Hematopoietic multipotent progenitor cell treated with erythropoietin and hydrocortisone succinate and interleukin-3 and kit ligand, for 6 days (in vitro differentiated cells): ENCODE measurements at regions not wholly inside any gene's neighbourhood (a gene's known extent, or its start where the extent isn't known, plus 50 kb on each side); places are given as distances from the start of the nearest gene placed in this dataset.

ENCODE experiments used
- DNase-seq: peaks from one replicate; pipeline ENCODE4 v3.0.0-alpha.2; 2015

DNA sequence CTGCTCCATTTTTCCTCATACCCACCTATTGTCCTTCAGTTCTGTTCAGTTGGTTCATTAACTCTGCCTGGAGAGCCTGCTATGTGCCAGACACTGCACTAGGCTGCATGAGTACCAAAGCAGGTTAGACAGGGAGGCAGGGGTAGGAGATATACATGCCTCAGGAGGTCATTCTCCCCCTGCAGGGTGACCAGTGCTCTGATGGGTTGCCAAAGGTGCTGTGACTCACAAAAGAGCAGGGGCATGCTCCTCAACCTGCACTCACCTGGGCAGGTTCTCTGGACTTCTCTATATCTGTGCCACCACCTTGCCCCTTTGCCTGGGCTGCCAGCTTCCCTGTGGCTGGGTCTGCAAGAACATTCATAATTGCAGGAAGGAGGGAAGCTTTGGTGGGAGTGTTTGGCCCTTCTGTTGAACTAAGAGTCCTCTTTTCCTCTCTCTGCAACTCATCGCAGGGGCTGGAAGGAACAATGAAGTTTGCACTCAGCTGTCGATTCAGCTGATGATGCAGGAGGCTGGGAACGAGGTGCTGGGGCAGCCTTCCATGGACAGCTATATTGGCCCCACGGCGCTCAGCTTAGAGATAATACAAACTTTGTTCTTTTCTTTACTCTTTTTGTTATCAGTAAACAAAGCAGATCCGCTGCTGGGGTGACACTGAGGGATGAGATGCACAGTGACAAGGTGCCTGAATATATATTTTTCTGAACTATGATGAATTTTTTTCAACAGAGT, 356.4 kb upstream of the PLXNA2 start:
- DNase-seq, result no peak

DNA sequence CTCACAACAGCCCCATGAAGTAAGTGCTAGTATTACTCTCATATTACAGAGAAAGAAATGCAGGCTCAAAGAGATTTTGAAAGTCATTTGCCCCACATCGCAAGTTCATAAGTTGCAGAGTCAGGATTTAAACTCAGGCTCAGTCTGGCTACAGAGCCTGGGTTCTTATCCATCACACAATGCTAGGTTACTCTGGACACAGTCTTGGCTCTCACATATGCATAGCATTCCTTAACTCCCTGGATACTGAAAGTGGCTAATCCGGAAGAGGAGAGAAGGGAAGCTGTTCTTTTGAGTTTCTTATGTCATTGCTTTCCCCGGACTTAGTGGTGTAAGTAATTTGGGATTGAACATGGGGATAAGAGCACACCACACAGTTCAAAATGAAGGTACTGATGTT, 357.4 kb upstream of the PLXNA2 start:
- DNase-seq, result no peak

GRCh38 chr1:208603721-208604120, 359.5 kb upstream of the PLXNA2 start:
- no peak for DNase-seq

DNA sequence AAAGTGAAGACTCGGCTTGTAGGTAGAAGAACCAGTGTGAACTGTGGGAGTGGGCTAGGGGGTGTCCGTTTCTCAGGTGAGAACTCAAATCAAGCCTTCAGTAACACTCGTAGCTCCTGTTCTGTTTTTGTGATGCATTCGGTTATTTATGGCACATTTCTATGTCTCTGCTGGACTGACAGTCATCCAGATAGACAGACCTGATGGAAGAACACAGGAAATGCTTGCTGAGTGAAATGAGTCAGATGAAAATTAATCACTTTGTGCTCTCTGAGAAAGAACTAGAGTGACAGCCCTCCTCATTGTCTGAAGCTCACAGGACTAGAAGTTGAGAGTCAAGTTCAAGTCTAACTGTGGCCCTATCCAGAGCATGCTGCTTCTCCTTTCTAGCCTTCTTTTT, 360.1 kb upstream of the PLXNA2 start:
- DNase-seq, result no peak

- DNase-seq, result no peak
Observed at GRCh38 chr1:208606959-208607358, 362.8 kb upstream of the PLXNA2 start.

- DNase-seq, result no peak
Observed at GRCh38 chr1:208607616-208608015, 363.4 kb upstream of the PLXNA2 start.

- DNase-seq, result no peak
Observed at GRCh38 chr1:208614610-208615009, 370.4 kb upstream of the PLXNA2 start.

GRCh38 chr1:208615371-208615770, 371.2 kb upstream of the PLXNA2 start:
- no peak for DNase-seq

- no peak for DNase-seq
Observed at GRCh38 chr1:208616776-208617175, 372.6 kb upstream of the PLXNA2 start.

DNA sequence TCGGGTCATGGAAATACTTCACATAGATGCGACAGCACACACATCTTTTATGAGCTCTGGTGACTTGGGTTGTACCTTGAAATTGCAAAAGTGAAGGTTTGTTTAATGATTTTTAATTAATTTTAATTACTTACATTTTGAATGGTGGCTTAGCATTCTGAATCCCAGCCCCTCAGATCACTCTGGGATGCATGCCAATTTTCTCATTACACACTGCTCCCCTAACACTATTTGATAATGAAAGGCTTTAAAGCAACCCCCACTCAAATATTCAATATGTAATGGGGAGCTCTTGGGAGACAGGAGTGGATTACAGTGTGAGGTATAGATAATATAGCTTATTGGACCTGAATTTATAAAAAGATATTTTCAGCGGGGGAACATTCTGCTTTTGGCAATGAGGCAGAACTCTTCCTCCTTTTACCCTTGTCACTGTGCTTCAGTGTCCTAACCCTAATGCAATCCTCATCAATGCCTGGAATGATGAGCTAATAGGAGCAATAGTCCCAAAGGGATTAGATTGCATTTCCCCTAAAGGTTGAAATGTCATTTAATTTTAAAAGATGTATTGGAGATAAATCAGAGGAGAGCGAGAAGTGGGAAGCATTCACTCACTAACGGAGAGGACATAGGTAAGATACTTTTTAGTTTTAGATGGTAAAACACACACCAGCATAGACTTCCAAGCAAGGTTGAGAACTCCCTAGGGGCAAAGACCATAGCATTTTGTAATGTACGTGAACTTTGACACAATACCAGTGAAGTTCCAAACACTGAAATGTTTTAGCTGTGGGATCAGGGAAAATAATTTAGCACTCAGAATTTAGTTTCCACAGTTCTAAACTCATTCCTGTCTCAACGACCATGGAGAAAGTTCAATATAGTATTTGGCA, 384.1 kb upstream of the PLXNA2 start:
- no peak for DNase-seq

DNA sequence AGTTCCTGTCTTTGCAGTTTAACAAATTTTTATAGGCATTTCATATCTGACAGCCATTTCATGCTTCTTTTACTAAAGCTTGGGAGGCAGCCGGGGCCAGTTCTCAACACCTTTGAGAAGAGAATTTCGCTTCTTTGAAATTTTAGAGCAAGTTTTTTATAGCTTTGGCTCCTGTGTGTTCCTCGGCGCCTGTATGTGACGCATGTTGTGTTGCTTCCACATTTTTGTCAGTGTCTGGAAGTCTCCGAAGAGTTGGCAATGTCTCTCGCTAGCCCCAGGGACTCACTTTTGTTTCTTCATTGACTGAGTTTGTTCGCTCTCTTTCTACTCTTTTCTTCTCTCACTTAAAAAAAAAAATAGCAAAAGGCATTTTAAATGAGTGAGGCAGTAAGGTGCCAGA, 386.9 kb upstream of the PLXNA2 start:
- no peak for DNase-seq

DNA sequence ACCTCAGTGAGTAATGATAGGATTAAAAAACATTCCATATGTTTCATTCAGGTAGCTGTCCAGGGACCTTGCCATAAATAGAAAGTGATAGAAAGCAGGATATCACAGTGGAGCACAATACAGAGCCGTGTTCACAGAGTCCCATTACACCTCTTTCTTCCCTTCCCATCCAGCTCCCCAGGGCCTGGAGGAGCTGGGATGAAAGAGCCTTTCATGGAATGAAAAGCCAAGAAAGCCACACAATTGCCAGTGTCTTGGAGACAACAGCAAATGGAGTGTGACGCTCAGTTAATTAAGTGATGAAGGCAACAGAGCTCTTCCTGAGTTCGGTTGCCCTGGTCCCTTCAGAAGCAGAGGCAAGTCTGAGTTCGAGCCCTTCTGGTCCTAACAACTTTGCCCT, 387.3 kb upstream of the PLXNA2 start:
- no peak for DNase-seq

GRCh38 chr1:208634346-208635140, 390.4 kb upstream of the PLXNA2 start:
- no peak for DNase-seq

DNA sequence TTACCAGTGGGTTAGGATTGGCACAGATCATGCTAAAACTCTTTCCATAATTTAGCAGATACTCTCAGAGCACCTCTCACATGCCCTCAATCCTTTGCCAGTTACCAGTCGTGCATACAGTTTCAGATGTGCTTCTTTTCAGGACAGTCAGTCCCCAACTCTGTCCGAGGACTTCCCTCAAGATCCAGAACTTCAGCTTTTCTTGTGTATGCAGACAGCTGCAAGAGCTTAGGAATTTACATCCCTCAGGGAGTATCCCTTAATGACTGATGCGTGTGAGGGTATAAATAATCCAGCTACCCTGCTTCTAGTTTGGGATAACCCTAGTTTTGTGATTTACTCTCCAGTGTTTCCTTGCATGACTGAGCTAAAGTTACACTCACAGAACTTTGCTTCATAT, 393.0 kb upstream of the PLXNA2 start:
- DNase-seq, result no peak

DNA sequence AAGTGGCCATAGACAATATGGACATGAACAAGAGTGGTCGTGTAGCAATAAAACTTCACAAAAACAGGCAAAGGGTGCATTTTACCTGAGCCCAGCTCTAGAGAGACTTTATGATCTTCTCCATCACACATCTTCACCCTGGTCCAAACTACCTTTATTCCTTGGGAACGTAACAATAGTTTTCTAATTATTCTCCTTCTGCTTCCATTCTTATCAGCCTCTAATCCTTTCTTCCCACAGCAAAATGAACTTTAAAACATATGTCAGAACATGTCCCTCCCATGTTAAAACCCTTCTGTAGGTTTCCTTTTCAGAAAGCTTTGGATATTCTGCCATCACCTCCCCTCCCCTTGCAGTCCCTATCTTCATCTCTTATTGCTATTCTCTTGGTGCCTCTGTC, 395.2 kb upstream of the PLXNA2 start:
- DNase-seq, result no peak

DNA sequence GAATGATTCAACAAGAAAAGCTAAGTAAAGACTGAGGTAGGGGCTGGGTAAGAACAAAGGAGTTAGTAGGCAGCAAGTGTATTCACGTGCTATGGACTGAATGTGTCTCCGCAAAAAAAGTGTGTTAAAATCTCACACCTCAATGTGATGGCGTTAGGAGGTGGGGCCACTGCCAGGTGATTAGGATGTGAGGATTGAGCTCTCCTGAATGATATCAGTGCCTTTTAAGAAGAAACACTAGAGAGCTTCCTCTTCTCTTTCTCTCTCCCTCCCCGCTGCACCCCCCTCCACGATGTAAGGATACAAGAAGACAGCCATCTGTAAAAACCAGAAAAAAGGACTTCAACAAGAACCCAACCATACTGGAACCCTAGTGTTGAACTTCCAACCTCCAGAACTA, 396.1 kb upstream of the PLXNA2 start:
- DNase-seq, result no peak

GRCh38 chr1:208641579-208642280, 397.5 kb upstream of the PLXNA2 start:
- DNase-seq, result no peak

- no peak for DNase-seq
Observed at GRCh38 chr1:208643005-208643597, 398.9 kb upstream of the PLXNA2 start.

- DNase-seq, result no peak
Observed at GRCh38 chr1:208644401-208645160, 400.4 kb upstream of the PLXNA2 start.

GRCh38 chr1:208646431-208646830, 402.2 kb upstream of the PLXNA2 start:
- no peak for DNase-seq

DNA sequence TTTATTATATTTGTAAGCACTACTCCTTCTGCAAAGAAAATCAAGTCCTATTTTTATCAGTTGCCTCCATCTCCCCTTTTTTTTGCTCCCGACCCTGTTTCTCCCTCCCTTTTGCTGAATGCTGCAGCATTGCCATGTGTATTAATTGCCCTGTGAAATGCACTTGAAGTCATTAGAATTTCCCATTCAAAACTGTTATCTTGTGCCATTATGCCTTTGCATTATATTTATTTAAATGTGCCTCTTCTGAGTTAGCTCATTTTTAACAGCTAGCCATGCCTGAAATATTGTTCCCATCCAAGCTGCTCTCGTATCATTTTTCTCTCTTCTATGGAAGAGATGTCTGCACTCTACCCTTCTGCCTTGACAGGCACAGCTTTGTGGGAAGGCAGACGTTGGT, 404.0 kb upstream of the PLXNA2 start:
- DNase-seq, result no peak
